DMS153 treated with DMSO at 0.1 percent for 48 hours (cell line): ENCODE measurements at regions not wholly inside any gene's neighbourhood (a gene's known extent, or its start where the extent isn't known, plus 50 kb on each side); places are given as distances from the start of the nearest gene placed in this dataset.
"Not testable (repeated sequence)": the region's sequence is repeated elsewhere in the genome, so short reads cannot be mapped to it uniquely, and the experiment has no call there.

ENCODE experiments used
- DNase-seq: peaks from one replicate; lab custom pipeline; 2025; ENCODE audit not compliant: unreplicated experiment; lab: John Stamatoyannopoulos, UW

DNA sequence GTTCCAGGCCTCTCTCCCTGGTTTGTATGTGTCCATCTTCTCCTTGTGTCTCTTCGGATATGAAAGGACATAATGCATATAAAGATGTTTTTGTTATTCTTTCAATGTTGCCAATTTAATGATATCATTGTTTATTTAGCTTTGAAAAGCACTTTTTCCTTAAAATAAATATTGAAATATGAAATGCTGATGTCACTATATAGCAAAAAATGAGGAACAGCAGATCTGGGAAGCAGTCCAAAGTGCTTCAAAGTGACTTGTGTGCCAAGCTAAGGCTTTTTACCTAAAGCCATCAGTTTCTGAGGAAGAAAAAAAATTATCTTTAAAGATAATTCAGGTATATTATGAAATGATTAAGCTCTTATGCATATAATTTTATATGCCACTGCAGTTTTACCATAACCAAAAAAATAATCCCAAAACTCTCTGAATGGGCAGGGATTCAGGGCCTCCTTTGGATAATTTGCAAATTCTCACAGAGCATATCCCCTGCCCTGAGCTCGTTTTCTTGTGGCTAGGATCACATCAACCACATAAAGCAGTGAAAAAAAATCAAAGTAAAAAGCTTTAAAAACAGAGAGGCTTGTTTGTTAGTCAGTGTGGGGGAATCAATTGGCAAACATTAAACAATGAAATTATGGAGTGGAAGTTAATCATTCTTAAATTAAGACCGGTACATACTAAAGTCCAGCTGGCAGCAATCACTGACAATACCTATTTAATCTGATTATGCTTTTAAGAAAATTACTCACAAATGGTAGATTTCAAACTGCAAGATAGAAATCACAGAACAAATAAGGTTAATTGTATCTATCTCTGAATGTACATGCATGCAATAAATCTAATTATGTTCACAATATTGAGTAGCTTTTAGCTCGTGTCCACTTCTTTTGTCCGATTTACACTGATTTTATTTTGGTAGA, 1027.9 kb upstream of the ADGRB3 start:
- DNase-seq = peak; percentile 25

DNA sequence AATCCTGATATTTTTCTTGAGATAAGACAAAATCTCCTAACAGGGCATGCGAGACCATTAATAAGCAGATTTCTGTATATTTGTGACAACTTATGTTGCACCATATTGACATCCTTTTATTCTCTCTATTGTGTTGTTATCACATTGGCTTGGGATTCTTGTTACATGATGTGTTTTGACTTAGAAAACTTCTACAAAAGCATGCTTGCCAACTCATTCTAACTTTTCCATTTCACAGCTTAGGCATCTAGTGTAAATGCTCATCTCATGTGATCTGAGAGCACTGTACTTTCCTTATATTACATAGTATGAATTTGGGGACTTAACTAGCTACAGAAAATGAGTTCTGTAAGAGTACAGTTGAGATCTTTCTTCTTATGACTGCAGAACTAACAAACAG, 1040.7 kb upstream of the ADGRB3 start:
- no peak for DNase-seq

GRCh38 chr6:67593247-67593646, 1041.8 kb upstream of the ADGRB3 start:
- no peak for DNase-seq

GRCh38 chr6:67591910-67592309, 1043.2 kb upstream of the ADGRB3 start:
- DNase-seq = no peak

DNA sequence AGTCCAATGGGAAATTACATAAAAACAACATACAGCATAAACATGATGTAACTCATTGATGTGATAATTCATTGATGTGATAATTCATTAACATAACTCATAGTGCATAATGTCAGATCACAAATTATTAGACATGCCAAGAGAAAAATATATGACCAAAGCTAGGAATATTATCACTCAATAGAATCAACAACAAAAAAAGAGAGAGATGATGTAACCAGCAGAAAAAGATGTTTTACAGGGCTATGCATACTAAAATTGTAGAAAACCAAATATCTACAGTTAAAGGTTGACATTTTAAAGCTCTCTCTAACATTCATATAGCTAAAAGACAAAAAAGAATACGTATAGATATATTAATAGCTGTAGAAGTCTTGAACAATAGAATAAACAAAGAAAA, 1067.2 kb upstream of the ADGRB3 start:
- no peak for DNase-seq

GRCh38 chr6:67563671-67564070, 1071.4 kb upstream of the ADGRB3 start:
- DNase-seq = no peak

- no peak for DNase-seq
Measured at GRCh38 chr6:67560068-67560467, 1075.0 kb upstream of the ADGRB3 start.

DNA sequence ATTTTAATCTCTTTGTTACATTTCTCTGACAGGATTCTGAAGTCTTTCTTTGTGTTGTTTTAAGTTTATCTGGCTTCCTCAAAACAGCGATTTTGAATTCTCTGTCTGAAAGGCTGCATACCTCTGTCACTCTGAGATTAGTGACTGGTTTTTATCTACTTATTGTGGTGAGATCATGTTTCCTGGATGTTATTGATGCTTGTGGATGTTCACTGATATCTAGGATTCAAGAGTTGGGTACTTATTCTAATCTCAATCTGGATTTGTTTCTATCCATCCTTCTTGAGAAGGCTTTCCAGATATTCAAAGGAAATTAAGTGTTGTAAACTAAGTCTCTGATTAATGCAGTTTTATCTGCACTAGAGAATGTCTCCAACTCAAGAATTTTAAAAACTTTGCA, 1076.1 kb upstream of the ADGRB3 start:
- no peak for DNase-seq

DNA sequence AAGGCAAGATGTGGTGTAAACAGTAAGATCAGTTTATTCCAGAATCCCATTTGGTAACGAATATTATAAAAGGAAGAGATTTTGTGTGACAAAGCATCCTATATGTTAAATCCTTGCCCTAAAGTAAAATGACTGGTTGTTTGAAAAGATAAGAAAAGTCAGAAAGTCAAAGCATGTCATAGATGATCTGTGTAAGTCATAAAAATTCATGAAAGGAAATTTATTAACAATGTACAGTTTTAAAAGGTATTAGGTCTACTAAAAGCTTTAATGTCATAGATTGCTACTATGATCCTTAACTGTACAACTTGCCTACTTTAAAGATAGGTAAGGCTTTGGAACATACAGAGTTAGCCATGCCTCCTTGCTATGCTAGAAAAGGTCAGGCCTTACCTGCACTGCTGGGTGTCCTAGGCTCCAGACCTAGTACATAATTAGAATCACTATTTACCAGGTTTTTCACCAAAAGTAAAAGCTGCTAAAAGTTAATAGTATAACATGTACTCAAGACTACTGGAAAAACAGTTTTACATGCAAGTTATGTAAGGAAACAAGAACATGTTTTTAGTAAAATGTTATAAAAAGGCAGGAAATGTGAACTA, 1090.1 kb upstream of the ADGRB3 start:
- no peak for DNase-seq

DNA sequence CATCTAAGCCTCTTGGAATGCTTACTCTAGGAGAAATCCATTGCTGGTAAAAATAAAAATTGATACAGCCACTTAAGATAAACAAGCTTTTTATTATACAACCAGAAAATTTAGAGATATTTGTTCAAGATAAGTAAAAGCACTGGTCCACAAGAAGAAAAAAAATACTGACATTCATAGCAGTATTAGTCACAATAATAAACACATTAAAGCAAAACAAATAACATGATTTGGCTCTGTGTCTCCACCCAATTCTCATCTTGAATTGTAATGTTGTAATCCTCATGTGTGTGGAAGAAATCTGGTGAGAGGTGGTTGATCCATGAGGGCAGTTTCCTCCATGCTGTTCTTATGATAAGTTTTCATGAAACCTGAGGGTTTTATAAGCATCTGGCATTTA, 1093.5 kb upstream of the ADGRB3 start:
- no peak for DNase-seq

- DNase-seq = no peak
Measured at GRCh38 chr6:67538032-67538431, 1097.0 kb upstream of the ADGRB3 start.

GRCh38 chr6:67535946-67536345, 1099.1 kb upstream of the ADGRB3 start:
- DNase-seq = no peak

GRCh38 chr6:67506352-67506751, 1128.7 kb upstream of the ADGRB3 start:
- DNase-seq = no peak

DNA sequence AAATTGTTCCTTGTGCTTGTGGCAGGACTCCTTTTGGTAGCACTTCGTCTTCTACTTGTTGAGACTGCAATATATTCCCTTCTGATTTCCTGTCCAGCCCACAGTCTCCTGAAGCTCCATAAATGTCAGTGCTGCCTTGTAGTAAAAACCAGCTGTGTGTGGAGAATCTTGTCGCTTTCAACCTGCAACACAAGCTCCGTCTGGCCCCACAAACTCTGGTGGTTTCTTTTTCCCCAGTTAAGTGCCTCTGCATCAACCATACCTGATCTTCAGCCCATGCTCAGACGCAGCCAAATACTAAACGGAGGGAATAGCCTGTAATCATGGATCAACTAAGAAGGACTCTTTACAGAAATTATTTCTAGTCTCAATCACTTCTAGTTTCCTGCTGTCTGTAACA, 1133.3 kb upstream of the ADGRB3 start:
- DNase-seq = no peak

- DNase-seq = no peak
Measured at GRCh38 chr6:67497749-67498148, 1137.3 kb upstream of the ADGRB3 start.

DNA sequence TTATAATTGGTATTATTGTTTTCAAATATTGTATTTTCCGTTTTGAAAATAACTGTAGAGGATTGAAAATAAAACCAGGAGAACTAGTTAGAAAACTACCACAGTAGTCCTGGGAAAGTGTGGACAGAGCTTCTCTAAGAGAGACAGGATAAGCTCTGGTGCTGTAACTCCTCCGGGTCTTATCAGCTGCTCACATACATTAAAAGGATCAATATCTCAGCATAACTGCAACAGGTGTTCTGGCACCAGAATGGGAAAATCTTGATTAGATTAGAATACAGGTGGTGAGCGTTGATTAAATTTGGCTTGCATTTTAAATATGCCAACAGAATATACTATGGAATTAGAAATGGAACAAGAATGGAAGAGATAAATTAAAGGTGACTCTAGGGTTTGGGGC, 1138.9 kb upstream of the ADGRB3 start:
- DNase-seq = no peak

- DNase-seq = no peak
Measured at GRCh38 chr6:67493682-67494081, 1141.4 kb upstream of the ADGRB3 start.

DNA sequence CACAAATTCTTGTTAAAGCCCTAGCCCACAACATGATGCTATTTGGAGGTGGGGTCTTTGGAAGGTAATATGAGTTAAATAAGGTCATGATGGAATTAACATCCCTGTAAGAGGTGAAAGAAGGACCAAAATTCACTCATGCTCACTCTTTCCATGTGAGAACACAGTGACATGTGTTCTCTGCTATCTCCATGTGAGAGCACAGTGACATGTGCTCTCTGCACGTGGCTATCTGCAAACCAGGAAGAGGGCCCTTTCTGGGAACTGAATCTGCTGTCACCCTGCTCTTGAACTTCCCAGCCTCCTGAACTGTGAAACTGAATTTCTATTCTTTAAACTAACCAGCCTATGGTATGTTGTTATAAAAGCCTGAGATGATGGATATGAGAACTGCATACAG, 1159.4 kb upstream of the ADGRB3 start:
- DNase-seq = no peak

DNA sequence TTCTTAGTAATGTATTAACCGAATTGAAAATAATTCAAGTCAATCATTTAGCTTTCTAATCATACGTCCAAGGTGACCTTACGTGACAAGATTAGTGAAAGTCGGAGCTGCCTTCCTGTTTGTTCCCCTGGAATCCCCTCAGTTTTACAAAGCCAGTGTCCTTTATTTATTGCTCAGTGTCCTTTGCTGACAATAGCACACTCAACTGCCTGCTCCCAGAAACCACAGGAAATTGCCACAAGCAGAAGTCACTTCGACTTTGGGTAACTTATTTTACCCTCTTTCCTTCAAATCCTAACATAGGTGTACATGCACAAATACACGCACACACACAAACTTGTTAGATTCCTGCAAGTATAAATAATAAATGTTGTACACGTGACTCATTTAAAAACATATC, 1167.7 kb upstream of the ADGRB3 start:
- no peak for DNase-seq

DNA sequence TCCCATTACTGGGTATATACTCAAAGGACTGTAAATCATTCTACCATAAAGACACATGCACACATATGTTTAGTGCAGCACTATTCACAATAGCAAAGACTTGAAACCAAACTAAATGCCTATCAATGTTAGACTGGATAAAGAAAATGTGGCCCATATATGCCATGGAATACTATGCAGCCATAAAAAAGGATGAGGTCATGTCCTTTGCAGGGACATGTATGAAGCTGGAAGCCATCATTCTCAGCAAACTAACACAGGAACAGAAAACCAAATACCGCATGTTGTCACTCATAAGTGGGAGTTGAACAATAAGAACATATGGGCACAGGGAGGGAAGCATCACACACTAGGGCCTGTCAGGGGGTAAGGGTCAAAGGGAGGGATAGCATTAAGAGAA, 1172.4 kb upstream of the ADGRB3 start:
- DNase-seq = not testable (repeated sequence)

DNA sequence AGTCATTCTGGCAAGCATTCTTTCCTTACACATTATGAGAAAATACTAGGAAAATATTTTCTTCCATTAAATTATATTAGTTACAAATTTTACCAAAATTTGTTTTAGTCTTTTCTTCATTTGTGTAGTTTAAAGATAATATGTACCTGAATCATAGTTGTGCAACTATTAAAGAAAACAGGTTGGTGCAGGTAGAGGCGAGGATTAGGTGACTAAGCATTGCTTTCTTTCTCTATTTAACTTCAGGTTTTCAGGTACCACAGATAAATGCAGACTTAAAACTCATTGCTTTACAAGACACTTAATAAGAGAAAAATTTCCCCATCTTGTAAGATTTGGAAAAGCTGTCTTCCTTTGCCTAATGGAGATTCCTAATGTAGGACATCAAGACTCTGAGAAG, 1175.5 kb upstream of the ADGRB3 start:
- DNase-seq = no peak

DNA sequence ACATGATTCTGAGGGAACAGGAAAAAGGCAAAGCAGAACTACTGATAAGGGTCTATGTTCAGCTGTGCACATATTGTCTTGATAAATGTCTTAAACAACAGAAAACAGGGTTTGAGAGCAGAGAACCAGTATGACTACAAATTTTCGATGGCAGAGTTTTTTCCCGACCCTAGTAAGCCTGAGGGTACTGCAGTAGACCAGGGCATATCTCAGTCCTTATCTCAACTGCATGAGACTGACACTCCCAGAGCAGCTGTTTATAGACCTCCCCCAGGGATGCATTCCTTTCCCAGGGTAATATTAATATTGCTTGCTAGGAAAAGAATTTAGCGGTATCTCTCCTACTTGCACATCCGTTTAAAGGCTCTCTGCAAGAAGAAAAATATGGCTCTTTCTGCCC, 1176.8 kb upstream of the ADGRB3 start:
- DNase-seq = no peak

DNA sequence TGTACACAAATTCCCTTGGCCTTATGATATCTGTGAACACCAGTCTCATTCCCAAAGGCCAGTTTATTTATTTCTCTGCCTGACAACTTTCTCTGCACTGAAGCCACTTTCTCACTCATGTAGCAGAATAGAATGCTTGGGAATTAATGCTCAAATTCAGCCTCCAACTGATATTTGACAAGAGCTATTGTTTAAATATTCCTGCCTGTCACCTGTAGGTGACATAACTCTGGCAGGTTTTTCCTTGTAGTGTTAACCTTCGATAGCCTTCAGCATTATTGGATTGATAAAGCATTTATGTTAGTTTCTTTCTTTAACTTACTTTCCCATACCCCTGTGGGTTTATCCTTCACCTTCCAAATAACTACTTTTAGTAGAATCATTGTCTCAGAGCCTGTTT, 1183.2 kb upstream of the ADGRB3 start:
- DNase-seq = no peak
